ENCODE measurements at regions not wholly inside any gene's neighbourhood (a gene's known extent, or its start where the extent isn't known, plus 50 kb on each side); places are given as distances from the start of the nearest gene placed in this dataset.

DNA sequence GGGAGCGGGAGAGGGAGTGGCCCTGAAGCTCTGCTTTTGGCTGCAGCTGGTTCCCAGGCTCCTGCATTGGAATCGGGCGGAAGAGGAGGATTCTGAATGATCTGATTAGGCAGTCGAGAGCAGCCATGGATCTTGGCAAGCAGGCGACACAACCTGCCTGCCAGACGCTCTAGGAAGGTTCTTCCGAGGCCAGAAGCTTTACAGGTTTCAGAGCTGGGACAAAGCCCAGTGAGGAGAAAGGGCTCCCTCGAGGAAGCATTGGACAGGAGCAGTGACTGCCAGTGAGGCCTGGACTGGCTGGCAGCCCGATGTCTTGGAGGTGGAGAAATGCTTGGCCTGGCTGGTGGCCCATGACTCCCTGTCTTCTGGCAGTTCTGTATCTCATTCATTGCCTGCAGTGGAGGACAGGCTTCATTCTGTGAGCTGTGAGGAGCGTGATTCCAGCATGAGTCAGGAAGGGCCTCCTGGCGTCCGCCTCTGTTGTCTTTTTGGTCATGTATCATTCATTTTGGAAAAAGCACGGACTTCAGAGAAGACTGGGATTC, 132.7 kb upstream of the IPO9 start:
- intact Hi-C loops (cut with DNase I; ENCODE audit: low total_unique reads) = no loop called here
- peak overlapping the region in 1 of 2 donors; percentile 77 for H3K27ac ChIP-seq
- peak; percentile 37 to 88 (median 50) for TF ChIP-seq POLR2AphosphoS5 (IDR thresholded peaks at IDR 0.05)
- no peak for TF ChIP-seq POLR2A (IDR thresholded peaks at IDR 0.05)
- DNase-seq (ENCODE audit: low spot score in 2 of 2) = peak; percentile 89 to 96
- no peaks in the 10 kb centered on the region for H3K9me3 ChIP-seq
- peak overlapping the region in 1 of 3 donors; percentile 31 for H3K4me3 ChIP-seq
- no peaks in the 10 kb centered on the region for H3K36me3 ChIP-seq
- peaks cover 6 to 11% of the 10 kb centered on the region in 2 donors for H3K4me1 ChIP-seq
- H3K27me3 ChIP-seq = no peaks in the 10 kb centered on the region

DNA sequence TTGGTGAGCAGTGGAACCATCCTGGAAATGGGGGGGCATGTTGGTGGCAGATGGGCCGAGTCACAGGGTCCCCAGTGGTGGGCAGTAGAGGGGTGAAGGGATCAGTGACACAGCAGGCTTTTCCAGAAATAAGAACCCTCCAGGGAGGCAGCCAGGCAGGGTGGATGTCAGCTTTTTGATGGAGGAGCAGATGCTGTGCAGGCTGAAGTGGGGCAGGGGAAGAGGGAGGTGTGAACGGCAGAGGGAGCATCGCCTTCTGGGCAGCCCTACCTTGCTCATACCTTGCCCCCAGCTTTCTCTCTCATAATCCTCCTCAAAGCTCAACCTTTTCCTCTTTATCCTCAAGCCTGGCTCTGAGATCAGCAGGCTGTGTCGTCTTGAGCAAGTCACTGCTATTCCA, 131.8 kb upstream of the IPO9 start:
- intact Hi-C loops (cut with DNase I; ENCODE audit: low total_unique reads) = no loop called here
- no peak overlapping the region for H3K4me3 ChIP-seq
- H3K27ac ChIP-seq = peak overlapping the region in 1 of 2 donors; percentile 77
- H3K36me3 ChIP-seq = no peaks in the 10 kb centered on the region
- no peaks in the 10 kb centered on the region for H3K27me3 ChIP-seq
- H3K4me1 ChIP-seq = peaks cover 6 to 11% of the 10 kb centered on the region in 2 donors
- no peaks in the 10 kb centered on the region for H3K9me3 ChIP-seq
- TF ChIP-seq POLR2A (IDR thresholded peaks at IDR 0.05) (no peak), POLR2AphosphoS5 (IDR thresholded peaks at IDR 0.05) (no peak)
- TF ChIP-seq, protein P1, sequence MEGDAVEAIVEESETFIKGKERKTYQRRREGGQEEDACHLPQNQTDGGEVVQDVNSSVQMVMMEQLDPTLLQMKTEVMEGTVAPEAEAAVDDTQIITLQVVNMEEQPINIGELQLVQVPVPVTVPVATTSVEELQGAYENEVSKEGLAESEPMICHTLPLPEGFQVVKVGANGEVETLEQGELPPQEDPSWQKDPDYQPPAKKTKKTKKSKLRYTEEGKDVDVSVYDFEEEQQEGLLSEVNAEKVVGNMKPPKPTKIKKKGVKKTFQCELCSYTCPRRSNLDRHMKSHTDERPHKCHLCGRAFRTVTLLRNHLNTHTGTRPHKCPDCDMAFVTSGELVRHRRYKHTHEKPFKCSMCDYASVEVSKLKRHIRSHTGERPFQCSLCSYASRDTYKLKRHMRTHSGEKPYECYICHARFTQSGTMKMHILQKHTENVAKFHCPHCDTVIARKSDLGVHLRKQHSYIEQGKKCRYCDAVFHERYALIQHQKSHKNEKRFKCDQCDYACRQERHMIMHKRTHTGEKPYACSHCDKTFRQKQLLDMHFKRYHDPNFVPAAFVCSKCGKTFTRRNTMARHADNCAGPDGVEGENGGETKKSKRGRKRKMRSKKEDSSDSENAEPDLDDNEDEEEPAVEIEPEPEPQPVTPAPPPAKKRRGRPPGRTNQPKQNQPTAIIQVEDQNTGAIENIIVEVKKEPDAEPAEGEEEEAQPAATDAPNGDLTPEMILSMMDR (IDR thresholded peaks at IDR 0.05) = no peak
- DNase-seq (ENCODE audit: low spot score in 2 of 2) = no peak

DNA sequence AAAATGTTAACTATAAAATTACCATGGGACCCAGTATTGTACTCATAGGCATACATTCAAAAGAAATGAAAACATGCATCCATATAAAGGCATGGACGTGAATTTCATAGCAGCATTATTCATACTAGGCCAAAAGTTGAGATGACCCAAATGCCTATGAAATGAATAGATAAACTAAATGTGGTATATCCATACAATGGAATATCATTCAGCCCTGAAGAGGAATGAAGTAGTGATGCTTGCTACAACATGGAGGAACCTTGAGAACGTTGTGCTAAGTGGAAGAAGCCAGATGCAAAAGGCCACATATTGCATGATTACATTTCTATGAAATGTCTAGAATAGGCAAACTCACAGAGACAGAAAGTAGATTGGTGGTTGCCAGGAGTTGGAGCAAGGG, 127.1 kb upstream of the IPO9 start:
- H3K36me3 ChIP-seq = no peaks in the 10 kb centered on the region
- intact Hi-C loops (cut with DNase I; ENCODE audit: low total_unique reads) = loop anchor here (5.0 kb wide), 1 partner anchor 140 kb away; no protein-coding TSS in a partner anchor

DNA sequence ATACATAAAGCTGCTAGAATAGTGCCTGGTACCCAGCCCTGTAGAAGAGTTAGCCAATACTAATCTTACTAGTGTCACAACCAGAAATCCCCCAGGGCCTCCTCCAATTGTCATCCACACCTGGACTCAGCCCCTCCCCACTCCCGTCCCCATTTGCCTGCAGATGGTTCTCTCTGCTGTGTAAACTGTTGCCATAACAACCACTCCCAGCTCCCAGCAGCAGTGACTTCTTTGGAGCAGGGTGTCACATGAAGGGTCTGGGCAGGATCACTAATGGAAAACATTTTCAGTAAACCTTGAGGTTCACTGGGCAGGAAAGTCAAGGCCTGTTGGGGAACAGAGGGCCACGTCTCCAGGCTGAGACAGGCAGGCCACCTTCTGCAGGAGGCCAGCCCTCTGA, 126.0 kb upstream of the IPO9 start:
- H3K27me3 ChIP-seq = no peaks in the 10 kb centered on the region
- no peaks in the 10 kb centered on the region for H3K4me1 ChIP-seq
- intact Hi-C loops (cut with DNase I; ENCODE audit: low total_unique reads) = loop anchor here (5.0 kb wide), 1 partner anchor 141 kb away; no protein-coding TSS in a partner anchor
- TF ChIP-seq, protein P1 (IDR thresholded peaks at IDR 0.05) = no peak
- TF ChIP-seq POLR2AphosphoS5 (IDR thresholded peaks at IDR 0.05) (no peak), POLR2A (IDR thresholded peaks at IDR 0.05) (no peak)
- no peak for DNase-seq (ENCODE audit: low spot score in 2 of 2)
- peak overlapping the region in 1 of 2 donors; percentile 86 for H3K27ac ChIP-seq
- H3K4me3 ChIP-seq = no peak overlapping the region
- H3K9me3 ChIP-seq = no peaks in the 10 kb centered on the region
- no peaks in the 10 kb centered on the region for H3K36me3 ChIP-seq

More for the DNA sequence above, 127.1 kb upstream of the IPO9 start:
- Histone ChIP-seq H3K27ac (no peak overlapping the region), H3K9me3 (no peaks in the 10 kb centered on the region), H3K4me1 (no peaks in the 10 kb centered on the region), H3K27me3 (no peaks in the 10 kb centered on the region), H3K4me3 (no peak overlapping the region)
- no peak for TF ChIP-seq POLR2AphosphoS5 (IDR thresholded peaks at IDR 0.05)
- TF ChIP-seq POLR2A (IDR thresholded peaks at IDR 0.05) = no peak
- TF ChIP-seq, protein P1 (IDR thresholded peaks at IDR 0.05) = no peak
- no peak for DNase-seq (ENCODE audit: low spot score in 2 of 2)

DNA sequence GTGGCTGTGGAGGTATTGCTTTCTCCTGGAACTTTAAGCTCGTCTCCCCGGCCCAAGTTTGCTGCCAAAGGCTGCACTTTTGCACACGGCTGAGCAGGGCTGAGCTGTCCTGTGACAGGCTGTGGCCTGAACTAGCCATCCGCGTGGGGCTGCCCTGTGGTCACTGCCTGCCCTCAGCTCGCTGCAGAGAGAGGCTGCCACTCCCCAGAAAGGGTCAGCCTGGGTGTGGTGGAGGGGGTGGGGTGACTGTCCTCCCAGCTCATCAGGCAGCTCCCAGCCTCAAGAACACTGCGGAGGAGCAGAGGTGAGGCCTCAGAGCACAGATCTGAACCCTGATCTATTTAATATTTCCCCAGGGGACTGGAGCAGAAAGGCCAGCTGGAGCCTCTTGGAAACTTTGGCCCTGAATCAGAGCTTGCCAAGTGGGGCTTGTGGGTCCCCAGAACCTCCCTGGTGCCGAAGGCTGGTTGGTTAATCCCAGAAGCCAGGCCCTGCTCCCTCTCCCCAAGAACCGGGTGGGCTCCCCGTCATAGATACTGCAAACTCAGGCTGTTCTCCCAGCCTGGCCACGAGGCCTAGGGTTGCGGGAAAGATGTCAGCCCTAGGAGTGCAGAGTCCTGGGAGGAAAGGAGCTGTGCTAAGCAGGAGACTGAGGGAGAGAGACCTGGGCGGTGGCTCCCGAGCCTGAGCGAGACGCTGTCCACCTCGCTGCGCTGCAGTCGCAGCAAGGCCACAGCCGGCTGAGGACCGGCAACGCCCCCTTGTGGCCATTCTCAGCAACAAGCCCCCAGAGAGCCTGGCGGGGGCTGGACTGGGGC, 125.1 kb upstream of the IPO9 start:
- Histone ChIP-seq H3K9me3 (no peaks in the 10 kb centered on the region), H3K27ac (peak overlapping the region in 1 of 2 donors; percentile 86), H3K36me3 (no peaks in the 10 kb centered on the region), H3K4me1 (no peaks in the 10 kb centered on the region), H3K27me3 (no peaks in the 10 kb centered on the region), H3K4me3 (no peak overlapping the region)
- intact Hi-C loops (cut with DNase I; ENCODE audit: low total_unique reads) = loop anchor here (5.0 kb wide), 1 partner anchor 142 kb away; no protein-coding TSS in a partner anchor
- TF ChIP-seq, protein P1 (IDR thresholded peaks at IDR 0.05) = peak; percentile 95 to 97 (median 97)
- TF ChIP-seq POLR2A (IDR thresholded peaks at IDR 0.05) (no peak), POLR2AphosphoS5 (IDR thresholded peaks at IDR 0.05) (peak in 2 of 3 donors; percentile 33 to 44)
- DNase-seq (ENCODE audit: low spot score in 2 of 2) = peak; percentile 60 to 84
